ENCODE measurements at regions not wholly inside any gene's neighbourhood (a gene's known extent, or its start where the extent isn't known, plus 50 kb on each side); places are given as distances from the start of the nearest gene placed in this dataset.
A peak's percentile ranks its signal among the peaks of the same experiment; 100 is the strongest.

DNA sequence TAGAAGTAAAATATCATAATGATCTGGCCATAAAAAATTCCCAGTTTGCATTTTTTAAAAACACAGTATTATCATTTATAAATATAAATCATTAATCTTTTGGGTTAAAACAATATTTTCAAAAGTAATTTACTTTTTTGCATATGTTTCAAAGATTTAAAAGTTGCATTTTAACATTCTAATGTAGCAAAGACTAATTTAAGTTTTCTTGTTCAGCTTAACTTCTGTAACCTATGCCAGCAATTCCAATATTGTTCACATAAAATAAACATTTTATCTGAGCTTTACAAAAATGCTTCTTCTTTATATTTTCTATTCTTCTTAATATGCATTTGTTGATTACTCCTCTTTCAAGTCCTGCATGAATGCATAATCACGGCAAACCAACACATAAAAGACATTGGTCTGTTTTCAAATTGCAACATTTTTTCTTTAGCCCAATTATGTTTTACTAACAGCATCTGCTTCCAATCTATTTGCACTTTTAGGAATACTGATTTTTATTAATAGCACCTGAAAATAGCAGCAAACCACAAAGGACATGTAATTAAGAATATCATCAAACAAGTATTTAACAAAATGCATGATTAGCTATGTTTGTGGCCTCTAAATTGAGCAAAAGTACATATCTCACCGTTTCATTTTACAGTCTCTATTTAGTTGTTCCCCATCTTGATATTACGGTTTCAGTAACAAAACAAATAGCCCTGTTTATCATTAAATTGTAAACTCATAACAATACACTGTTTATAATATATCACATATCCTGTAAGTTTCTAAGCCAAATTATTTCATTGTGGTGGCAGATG is 286.9 kb upstream of the NFE2L3 start:
- no peak for DNase-seq

DNA sequence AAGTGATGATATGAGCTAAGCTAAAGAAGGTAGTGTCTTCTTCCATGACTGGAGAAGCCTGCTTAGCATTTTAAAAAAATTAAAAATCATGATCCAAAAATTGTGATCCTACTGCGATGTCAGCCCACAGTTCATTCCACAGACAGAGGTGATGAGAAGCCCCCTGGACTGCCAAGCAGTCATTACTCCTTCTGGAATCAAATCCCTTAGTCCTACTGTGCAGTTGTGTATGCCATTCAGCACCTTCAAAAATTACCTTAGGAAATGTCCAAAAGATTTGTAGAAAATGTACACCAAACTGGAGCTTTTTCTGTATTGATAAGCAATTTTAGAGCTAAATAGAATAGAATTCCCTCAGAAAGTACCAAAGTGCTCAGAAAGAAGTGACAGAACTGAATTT is 283.5 kb upstream of the NFE2L3 start:
- DNase-seq, result no peak

- no peak for DNase-seq
Observed at GRCh38 chr7:25870574-25870973, 281.4 kb upstream of the NFE2L3 start.

GRCh38 chr7:25876092-25876491 is 275.9 kb upstream of the NFE2L3 start:
- no peak for DNase-seq

- DNase-seq, result no peak
Observed at GRCh38 chr7:25877802-25878789, 273.9 kb upstream of the NFE2L3 start.

DNA sequence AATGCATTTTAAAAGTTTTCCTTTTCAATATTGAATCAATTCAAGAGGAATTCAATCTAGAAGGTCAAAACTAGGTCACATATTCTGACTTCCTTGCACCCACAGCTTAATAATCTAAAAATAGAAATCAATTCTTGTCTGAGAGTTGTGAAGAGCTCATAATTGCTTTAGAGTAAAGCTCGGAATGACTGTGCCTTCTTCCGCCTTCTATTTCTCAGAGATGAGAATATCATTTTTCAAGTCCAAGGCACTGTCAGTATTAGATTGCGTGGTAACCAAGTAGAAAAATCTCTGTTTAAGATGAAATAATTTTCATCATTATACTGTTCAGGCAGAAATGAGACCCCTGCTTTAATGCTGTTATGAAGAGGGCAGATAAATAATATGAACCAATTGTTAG is 272.2 kb upstream of the NFE2L3 start:
- DNase-seq, result no peak

DNA sequence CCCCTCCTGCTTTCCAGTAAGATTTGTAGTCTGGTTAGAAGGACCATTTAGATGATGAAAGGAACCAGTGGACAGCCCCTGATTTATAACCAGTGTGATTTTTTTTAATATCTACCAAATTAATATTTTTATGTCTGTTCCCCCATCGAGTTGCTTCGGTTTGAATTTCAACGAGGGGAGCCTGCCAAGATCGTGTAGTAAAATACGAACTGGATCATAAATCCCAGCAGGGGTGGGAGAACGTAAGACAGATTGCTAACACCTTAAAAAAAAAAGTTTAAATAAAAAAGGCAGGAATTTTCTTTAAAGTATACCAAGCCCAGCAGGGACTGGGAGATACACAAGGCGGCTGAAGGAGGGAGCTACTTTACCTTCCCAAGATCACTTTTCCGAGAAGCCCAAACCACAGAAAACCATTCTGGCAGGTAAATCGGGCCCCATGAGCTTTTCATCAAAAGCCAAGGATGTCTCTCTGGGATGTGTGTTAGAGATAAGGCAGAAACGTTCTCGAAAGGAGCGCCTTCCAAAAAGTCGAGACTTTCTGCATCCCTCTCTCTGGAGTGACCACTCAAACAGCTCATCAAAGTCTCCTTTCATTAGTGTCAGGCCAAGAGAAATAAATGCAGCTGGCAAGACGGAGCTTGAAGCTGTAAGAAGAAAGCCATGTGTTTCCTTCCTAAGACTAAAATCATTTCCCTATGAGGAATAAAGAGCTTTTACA is 270.5 kb upstream of the NFE2L3 start:
- no peak for DNase-seq

- no peak for DNase-seq
Observed at GRCh38 chr7:25882151-25882773, 269.7 kb upstream of the NFE2L3 start.

DNA sequence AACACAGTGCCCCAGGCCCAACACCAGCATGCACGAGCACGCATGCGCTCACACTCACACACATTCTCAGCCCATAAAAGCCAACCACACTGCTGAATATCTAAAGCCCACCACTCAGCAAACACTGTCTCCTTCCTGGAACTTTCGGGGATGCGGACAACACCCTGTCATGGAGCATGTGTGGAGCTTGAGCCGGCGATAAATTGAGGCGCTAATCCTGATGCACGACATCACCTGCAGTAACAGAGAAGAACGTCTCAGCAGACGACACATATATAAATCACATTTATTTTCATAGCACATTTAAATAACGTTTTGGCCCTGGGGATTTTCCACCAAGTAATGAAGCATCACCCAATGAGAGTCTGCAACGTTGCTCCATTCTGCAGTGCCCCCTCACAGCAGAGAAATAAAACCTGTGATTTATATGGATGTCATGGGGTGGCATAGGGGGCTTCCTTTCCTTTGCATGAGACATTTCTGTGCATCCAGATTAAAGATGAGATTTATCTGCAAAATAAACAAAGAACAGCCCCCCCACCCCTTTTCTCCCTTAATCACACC is 267.7 kb upstream of the NFE2L3 start:
- no peak for DNase-seq

GRCh38 chr7:25885057-25885576 is 266.9 kb upstream of the NFE2L3 start:
- no peak for DNase-seq

DNA sequence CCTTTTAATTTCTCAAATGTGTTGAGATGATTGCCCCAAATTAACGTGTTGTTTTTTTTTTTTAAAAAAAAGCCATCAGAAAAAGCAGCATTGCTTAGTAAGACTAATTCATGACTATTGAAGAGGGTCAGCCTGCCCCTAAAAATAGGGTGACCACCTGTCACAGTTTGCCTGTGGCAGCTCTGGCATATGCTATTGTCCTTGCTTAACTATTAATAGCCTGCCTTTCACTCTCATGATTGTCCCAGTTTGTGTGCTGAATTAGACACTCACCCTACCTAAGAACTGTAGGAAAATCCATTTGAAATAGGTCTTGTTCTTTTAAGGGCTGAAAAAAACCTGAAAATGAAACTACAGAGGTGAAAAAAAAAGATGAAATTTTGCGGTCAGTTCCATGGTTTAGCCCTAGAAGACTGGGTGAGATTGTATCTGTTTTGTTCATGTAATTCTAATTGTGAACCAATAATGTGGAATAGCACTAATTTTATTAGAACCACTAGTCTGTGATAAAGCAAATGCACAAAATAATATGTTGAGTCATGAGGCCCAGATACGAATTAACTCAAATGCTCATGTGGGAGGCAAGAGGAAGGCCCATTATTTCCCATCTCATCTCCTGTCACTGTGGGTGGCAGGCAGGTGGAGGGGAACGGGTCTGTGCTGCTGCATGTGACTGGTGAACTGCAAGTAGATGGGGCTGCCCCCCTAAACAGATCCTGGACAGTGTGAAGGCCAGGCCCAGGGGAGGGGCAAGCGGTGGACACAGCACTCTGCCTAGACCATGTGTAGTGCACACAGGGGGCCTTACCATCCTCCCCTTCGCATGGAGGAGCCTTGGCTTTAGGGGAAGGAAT is 265.4 kb upstream of the NFE2L3 start:
- DNase-seq, result no peak

DNA sequence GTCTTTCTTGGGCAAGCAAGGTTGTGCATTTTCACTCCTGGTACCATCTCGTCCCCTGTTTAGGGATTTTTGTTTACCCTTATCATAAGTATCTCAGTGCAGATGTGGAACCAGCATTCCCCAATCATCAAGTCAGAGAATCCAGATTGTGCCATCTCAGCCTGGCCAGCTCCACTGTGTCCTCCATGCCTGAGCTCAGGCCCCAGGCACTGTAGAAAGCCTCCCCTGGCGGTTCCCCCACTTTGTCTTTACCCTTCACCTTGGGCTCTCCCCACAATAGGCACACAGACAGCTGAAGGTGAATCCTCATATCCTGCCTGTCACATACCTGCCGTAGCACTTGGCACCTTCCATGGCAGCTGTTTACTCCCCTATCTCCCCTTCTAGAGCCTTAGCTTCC is 264.7 kb upstream of the NFE2L3 start:
- no peak for DNase-seq

DNA sequence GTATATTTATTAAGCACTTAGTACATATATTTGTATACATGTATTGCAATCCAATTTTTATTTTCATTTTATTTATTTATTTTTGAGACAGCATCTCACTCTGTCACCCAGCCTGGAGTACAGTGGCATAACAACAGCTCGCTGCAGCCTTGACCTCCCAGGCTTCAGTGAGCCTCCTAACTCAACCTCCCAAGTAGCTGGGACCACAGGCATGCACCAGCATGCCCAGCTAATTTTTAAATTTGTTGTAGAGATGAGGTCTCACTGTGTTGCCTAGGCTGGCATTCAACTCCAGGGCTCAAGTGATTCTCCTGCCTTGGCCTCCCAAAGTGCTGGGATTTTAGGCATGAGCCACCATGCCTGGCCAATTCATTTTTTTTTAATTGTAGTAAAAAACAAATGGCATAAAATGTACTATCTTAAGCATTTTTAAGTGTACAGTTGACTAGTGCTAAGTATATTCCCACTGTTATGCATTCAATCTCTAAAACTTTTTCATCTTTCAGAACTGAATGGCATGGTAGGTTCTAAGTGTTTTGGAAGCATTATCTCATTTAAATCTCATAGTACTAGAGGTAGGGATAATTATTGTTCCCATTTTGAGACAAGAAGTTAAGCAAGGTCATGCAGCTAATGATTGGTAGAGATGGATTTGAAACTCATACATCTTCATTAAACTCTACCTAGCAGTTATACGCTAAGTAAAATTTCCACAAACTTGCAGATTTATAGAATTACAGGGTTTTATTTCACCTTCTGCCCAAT is 264.0 kb upstream of the NFE2L3 start:
- no peak for DNase-seq

GRCh38 chr7:25889765-25890164 is 262.2 kb upstream of the NFE2L3 start:
- DNase-seq, result no peak

DNA sequence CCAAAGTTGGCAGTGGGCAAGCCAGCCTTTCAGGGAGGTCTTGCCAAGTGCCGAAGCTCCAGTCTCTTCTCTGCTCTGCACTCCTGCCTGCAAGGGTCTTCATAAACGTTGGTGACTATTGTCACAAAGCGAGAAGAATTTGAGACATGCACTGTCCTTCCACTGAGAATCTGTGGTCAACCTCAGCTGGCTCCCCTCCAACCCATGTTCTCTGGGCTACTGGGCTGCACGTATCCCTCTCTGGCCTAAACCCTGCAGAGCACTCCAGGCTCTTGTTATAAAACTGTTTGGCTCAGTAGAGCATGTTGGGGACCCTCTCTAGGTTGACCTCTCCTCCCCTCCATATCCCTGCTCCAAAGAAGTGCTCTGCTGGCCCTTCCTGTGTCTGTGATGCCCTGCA is 260.4 kb upstream of the NFE2L3 start:
- no peak for DNase-seq

DNA sequence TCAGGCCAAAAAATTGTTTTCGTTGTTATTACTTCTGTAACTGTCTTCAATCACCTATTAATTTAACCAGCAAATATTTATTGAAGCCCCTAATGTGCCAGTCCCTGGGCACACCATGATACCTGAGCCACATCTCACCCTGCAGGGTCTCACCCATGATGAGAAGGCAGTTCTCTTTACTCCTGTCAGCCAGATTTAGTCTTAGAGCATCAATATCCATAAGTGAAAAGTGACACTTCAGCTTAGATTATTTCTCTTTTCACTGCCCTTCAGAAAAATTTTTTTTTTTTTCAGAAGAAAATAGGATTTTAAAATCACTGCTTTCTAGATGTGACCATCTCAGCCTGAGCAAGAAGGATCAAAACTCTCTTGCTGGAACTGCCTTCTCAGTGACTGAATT is 258.6 kb upstream of the NFE2L3 start:
- no peak for DNase-seq

- no peak for DNase-seq
Observed at GRCh38 chr7:25894002-25894901, 257.7 kb upstream of the NFE2L3 start.

GRCh38 chr7:25894902-25895791 is 256.9 kb upstream of the NFE2L3 start:
- peak; percentile 2 for DNase-seq

Measured in amniotic stem cell (primary cell).